IMR-90 (cell line): ENCODE measurements at regions not wholly inside any gene's neighbourhood (a gene's known extent, or its start where the extent isn't known, plus 50 kb on each side); places are given as distances from the start of the nearest gene placed in this dataset.

Experiments
- ATAC-seq: fragments of 200-7000 bp; cut with Tn5 transposase; 2 replicates; pipeline ENCODE4 v1.9.1; 2020; ENCODE audit warnings: low read depth, mild to moderate bottlenecking, moderate library complexity
- BruUV-seq: library from RNA; stranded (reverse); fragments of 400-500 nt; replicated peaks from 2 replicates; lab custom pipeline; 2021; lab: Mats Ljungman, UMichigan
- CTCF ChIA-PET: fragments of 300-600 bp; formaldehyde crosslinking; extraction: SDS; loops from one replicate; lab custom pipeline; 2021; ENCODE audit warnings: antibody characterized with exemption; lab: Yijun Ruan, JAX
- POLR2A ChIA-PET: fragments of 300-600 bp; sonication (Branson Sonifier 250); formaldehyde crosslinking; loops from one replicate; lab custom pipeline; 2022; ENCODE audit warnings: antibody characterized with exemption; ENCODE audit not compliant: unreplicated experiment; lab: Charles Lee
- DNase-seq: peaks from one replicate; pipeline ENCODE4 v3.0.0; 2013
- H2AFZ ChIP-seq: replicated peaks from 2 replicates; pipeline ENCODE3; 2013; ENCODE audit warnings: low read length, mild to moderate bottlenecking; ENCODE audit not compliant: poor library complexity
- H2AK5ac ChIP-seq: 2 replicates; pipeline ENCODE4 v1.6.1; 2013; ENCODE audit warnings: low read depth, low read length, inconsistent platforms
- H2AK9ac ChIP-seq: replicated peaks from 2 replicates; pipeline ENCODE3; 2013; ENCODE audit warnings: mild to moderate bottlenecking, low read depth, low read length, moderate library complexity; ENCODE audit not compliant: poor library complexity
- H2BK120ac ChIP-seq: 2 replicates; pipeline ENCODE4 v1.6.1; 2013; ENCODE audit warnings: low read depth, low read length, inconsistent platforms
- H2BK15ac ChIP-seq: 3 replicates; pipeline ENCODE4 v1.6.1; 2013; ENCODE audit warnings: low read depth, low read length, inconsistent platforms
- H2BK20ac ChIP-seq: 2 replicates; pipeline ENCODE4 v1.6.1; 2013; ENCODE audit warnings: low read depth, mild to moderate bottlenecking, inconsistent platforms, low read length, moderate library complexity
- H2BK5ac ChIP-seq: 2 replicates; pipeline ENCODE4 v1.6.1; 2013; ENCODE audit warnings: mild to moderate bottlenecking, low read depth, low read length, inconsistent platforms; ENCODE audit not compliant: poor library complexity, severe bottlenecking
- H3K14ac ChIP-seq: replicated peaks from 2 replicates; pipeline ENCODE4 v1.6.1; 2013; ENCODE audit warnings: low read depth, low read length, inconsistent platforms
- H3K18ac ChIP-seq: 2 replicates; pipeline ENCODE4 v1.6.1; 2013; ENCODE audit warnings: low read depth, low read length, control low read depth
- H3K23ac ChIP-seq: 2 replicates; pipeline ENCODE4 v1.6.1; 2013; ENCODE audit warnings: low read depth, low read length, inconsistent platforms
- H3K27ac ChIP-seq: 2 replicates; pipeline ENCODE4 v1.5.1; 2013; ENCODE audit warnings: mild to moderate bottlenecking, control low read depth, low read length; ENCODE audit not compliant: insufficient read depth
- H3K27me3 ChIP-seq: 2 replicates; pipeline ENCODE4 v1.6.1; 2013; ENCODE audit warnings: low read length; ENCODE audit not compliant: control insufficient read depth, insufficient read depth
- H3K36me3 ChIP-seq: 2 replicates; pipeline ENCODE4 v1.6.1; 2013; ENCODE audit warnings: low read length, mixed read lengths; ENCODE audit not compliant: control insufficient read depth, insufficient read depth
- H3K4ac ChIP-seq: 2 replicates; pipeline ENCODE4 v1.6.1; 2013; ENCODE audit warnings: low read depth, low read length, inconsistent platforms
- H3K4me1 ChIP-seq: 2 replicates; pipeline ENCODE4 v1.6.1; 2013; ENCODE audit warnings: low read length, mixed read lengths; ENCODE audit not compliant: control insufficient read depth, insufficient read depth
- H3K4me2 ChIP-seq: 2 replicates; pipeline ENCODE4 v1.6.1; 2013; ENCODE audit warnings: low read depth, mild to moderate bottlenecking, control low read depth, low read length, moderate library complexity
- H3K4me3 ChIP-seq: 2 replicates; pipeline ENCODE4 v1.5.1; 2013; ENCODE audit warnings: low read depth, mild to moderate bottlenecking, control low read depth, low read length, moderate library complexity; ENCODE audit not compliant: insufficient read depth
- H3K56ac ChIP-seq: 2 replicates; pipeline ENCODE4 v1.6.1; 2013; ENCODE audit warnings: low read length, inconsistent platforms; ENCODE audit not compliant: insufficient read depth; ENCODE audit errors: extremely low read depth
- H3K79me1 ChIP-seq, 2 experiments: 2 replicates each; pipeline ENCODE4 v1.6.1; 2013; ENCODE audit warnings: low read length in 2 of 2, inconsistent platforms in 1 of 2, low read depth in 1 of 2
- H3K9ac ChIP-seq: 2 replicates; pipeline ENCODE4 v1.6.1; 2013; ENCODE audit warnings: low read depth, low read length, control low read depth
- H3K9me1 ChIP-seq: 2 replicates; pipeline ENCODE4 v1.6.1; 2013; ENCODE audit warnings: low read length, inconsistent platforms; ENCODE audit not compliant: insufficient read depth
- H3K9me3 ChIP-seq: 2 replicates; pipeline ENCODE4 v1.6.1; 2013; ENCODE audit warnings: low read length; ENCODE audit not compliant: control insufficient read depth, insufficient read depth
- H4K20me1 ChIP-seq: 2 replicates; pipeline ENCODE4 v1.6.1; 2013; ENCODE audit warnings: low read length, inconsistent platforms; ENCODE audit not compliant: insufficient read depth
- H4K5ac ChIP-seq: 2 replicates; pipeline ENCODE4 v1.6.1; 2013; ENCODE audit warnings: mild to moderate bottlenecking, low read depth, low read length, control low read depth
- H4K8ac ChIP-seq, 2 experiments: 2 replicates each; pipeline ENCODE4 v1.6.1; 2013; ENCODE audit warnings: low read depth in 2 of 2, low read length in 2 of 2, control low read depth in 1 of 2, inconsistent platforms in 1 of 2
- H4K91ac ChIP-seq: 2 replicates; pipeline ENCODE4 v1.6.1; 2013; ENCODE audit warnings: low read depth, low read length, inconsistent platforms; ENCODE audit not compliant: insufficient read depth
- BHLHE40 ChIP-seq: fragments of 150-350 bp; IDR thresholded peaks from 2 replicates; pipeline ENCODE4 v1.6.1; 2016; ENCODE audit warnings: mild to moderate bottlenecking, low read depth, low read length
- CEBPB ChIP-seq: IDR thresholded peaks from 2 replicates; pipeline ENCODE4 v1.6.1; 2012; ENCODE audit warnings: low read depth, low read length, improper control_type of control experiment
- CHD1 ChIP-seq: IDR thresholded peaks from 2 replicates; pipeline ENCODE4 v1.6.1; 2012; ENCODE audit warnings: low read depth, low read length, improper control_type of control experiment
- ELK1 ChIP-seq: fragments of 150-350 bp; IDR thresholded peaks from 2 replicates; pipeline ENCODE4 v1.6.1; 2016; ENCODE audit warnings: low read depth, mild to moderate bottlenecking, low read length, moderate library complexity, borderline replicate concordance
- MAFK ChIP-seq: IDR thresholded peaks from 2 replicates; pipeline ENCODE4 v1.6.1; 2012; ENCODE audit warnings: low read depth, low read length, improper control_type of control experiment
- MAZ ChIP-seq: IDR thresholded peaks from 2 replicates; pipeline ENCODE4 v1.6.1; 2012; ENCODE audit warnings: low read depth, mild to moderate bottlenecking, low read length, improper control_type of control experiment, moderate library complexity, borderline replicate concordance
- MXI1 ChIP-seq: IDR thresholded peaks from 2 replicates; pipeline ENCODE4 v1.6.1; 2012; ENCODE audit warnings: low read depth, mild to moderate bottlenecking, low read length, moderate library complexity, borderline replicate concordance
- NFE2L2 ChIP-seq: fragments of 150-350 bp; IDR thresholded peaks from 2 replicates; pipeline ENCODE4 v1.6.1; 2016; ENCODE audit warnings: low read depth, mild to moderate bottlenecking, low read length
- POLR2A ChIP-seq: IDR thresholded peaks from 2 replicates; pipeline ENCODE4 v1.6.1; 2012; ENCODE audit warnings: mild to moderate bottlenecking, low read depth, low read length
- RAD21 ChIP-seq: IDR thresholded peaks from 2 replicates; pipeline ENCODE4 v1.6.1; 2012; ENCODE audit warnings: low read length, improper control_type of control experiment
- RCOR1 ChIP-seq: IDR thresholded peaks from 2 replicates; pipeline ENCODE4 v1.6.1; 2012; ENCODE audit warnings: mild to moderate bottlenecking, low read length, improper control_type of control experiment; ENCODE audit not compliant: insufficient replicate concordance
- RFX5 ChIP-seq: IDR thresholded peaks from 2 replicates; pipeline ENCODE4 v1.8.0; 2012; ENCODE audit warnings: low read depth, mild to moderate bottlenecking, low read length, moderate library complexity
- SMC3 ChIP-seq: fragments of 150-350 bp; IDR thresholded peaks from 2 replicates; pipeline ENCODE4 v1.6.1; 2016; ENCODE audit warnings: low read depth, mild to moderate bottlenecking, antibody characterized with exemption, low read length, moderate library complexity
- USF2 ChIP-seq: fragments of 150-350 bp; IDR thresholded peaks from 2 replicates; pipeline ENCODE4 v1.6.1; 2017; ENCODE audit warnings: mild to moderate bottlenecking, antibody characterized with exemption, low read length, low read depth
- dilution Hi-C: fragments of 300-500 bp; cut with HindIII; formaldehyde crosslinking; loops from one replicate; pipeline ENCODE4 v1.14.3; 2018; ENCODE audit warnings: low sequenced_read_pairs; ENCODE audit not compliant: unreplicated experiment
- in situ Hi-C: fragments of 300-500 bp; cut with MboI; formaldehyde crosslinking; loops from 3 replicates; pipeline ENCODE4 v1.14.3; 2019; ENCODE audit warnings: low sequenced_read_pairs, inconsistent platforms, mixed read lengths
- intact Hi-C: fragments of 100-400 bp; cut with micrococcal nuclease; formaldehyde crosslinking; loops from 2 replicates; pipeline ENCODE4 v1.10.0; 2022

GRCh38 chr16:63776437-63776836 is 1345.4 kb downstream of the CDH11 start:
- Histone ChIP-seq H3K36me3 (no peaks in the 10 kb centered on the region), H4K20me1 (no peaks in the 10 kb centered on the region), H4K5ac (no peak overlapping the region), H3K9me1 (no peaks in the 10 kb centered on the region), H3K4ac (no peak overlapping the region), H3K4me2 (no peak overlapping the region), H2BK5ac (no peak overlapping the region), H3K56ac (no peak overlapping the region), H3K4me3 (no peak overlapping the region), H4K91ac (no peak overlapping the region), H3K23ac (no peak overlapping the region), H3K14ac (no peak overlapping the region), H3K9ac (no peak overlapping the region), H3K27ac (no peak overlapping the region), H3K27me3 (no peaks in the 10 kb centered on the region), H2BK15ac (no peak overlapping the region), H3K18ac (no peak overlapping the region), H2BK20ac (no peak overlapping the region), H2AK5ac (no peak overlapping the region), H2AK9ac (no peak overlapping the region), H2AFZ (no peak overlapping the region), H3K79me1 (no peaks in the 10 kb centered on the region), H4K8ac (no peak overlapping the region), H3K4me1 (no peaks in the 10 kb centered on the region), H3K9me3 (no peaks in the 10 kb centered on the region; the same call in 1 of the 2 replicates), H2BK120ac (no peak overlapping the region)
- ATAC-seq (no peak), DNase-seq (no peak)
- intact Hi-C loops (no loop called here), dilution Hi-C loops (no loop called here), in situ Hi-C loops (no loop called here)
- BruUV-seq = no TSS peak
- TF ChIP-seq CHD1 = no peak
- TF ChIP-seq RAD21 = no peak
- TF ChIP-seq RFX5 = no peak
- no peak for TF ChIP-seq MAZ
- no peak for TF ChIP-seq MXI1
- no peak for TF ChIP-seq CEBPB
- no peak for TF ChIP-seq MAFK
- no peak for TF ChIP-seq NFE2L2
- no peak for TF ChIP-seq RCOR1
- TF ChIP-seq POLR2A = no peak
- TF ChIP-seq BHLHE40 = no peak
- no peak for TF ChIP-seq USF2
- TF ChIP-seq ELK1 = no peak
- no peak for TF ChIP-seq SMC3
- ChIA-PET CTCF (no interaction called here), POLR2A (no interaction called here)
